ENCODE measurements at regions not wholly inside any gene's neighbourhood (a gene's known extent, or its start where the extent isn't known, plus 50 kb on each side); places are given as distances from the start of the nearest gene placed in this dataset.

DNA sequence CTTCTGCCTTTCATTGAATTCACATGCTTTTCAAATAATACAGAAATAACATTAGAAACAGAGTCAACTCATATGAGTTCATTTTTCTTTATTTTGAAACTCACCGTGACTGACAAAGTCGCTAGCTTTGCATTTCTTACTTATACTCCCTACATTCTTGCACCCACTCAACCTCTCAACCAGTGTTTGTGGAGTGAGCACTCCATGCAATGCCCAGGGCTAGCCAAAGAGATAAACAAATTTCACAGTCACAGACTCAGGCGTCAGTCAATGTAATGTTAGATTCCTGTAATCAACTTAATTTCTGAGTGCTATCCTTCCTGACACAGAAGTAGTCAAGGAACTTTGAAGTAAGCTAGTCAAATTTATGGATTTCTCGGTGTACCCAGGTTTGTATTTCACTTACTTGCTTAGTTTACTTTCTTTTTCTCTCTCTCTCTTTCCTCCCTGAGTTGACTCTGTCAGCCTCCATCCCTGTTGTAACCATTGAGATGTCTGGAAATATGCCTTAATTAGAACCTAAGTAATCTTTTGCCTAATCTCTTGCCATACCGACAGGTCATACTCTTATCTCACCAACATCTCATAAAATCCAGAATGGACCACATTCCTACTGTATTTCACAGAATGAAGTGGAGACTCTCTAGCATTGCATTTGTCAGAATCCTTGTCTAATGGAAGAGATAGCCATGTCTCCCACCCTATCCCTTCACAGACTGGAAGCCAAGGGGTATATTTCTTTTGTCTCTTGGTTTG, 413.0 kb downstream of the AEBP2 start:
- TF ChIP-seq, protein P1, sequence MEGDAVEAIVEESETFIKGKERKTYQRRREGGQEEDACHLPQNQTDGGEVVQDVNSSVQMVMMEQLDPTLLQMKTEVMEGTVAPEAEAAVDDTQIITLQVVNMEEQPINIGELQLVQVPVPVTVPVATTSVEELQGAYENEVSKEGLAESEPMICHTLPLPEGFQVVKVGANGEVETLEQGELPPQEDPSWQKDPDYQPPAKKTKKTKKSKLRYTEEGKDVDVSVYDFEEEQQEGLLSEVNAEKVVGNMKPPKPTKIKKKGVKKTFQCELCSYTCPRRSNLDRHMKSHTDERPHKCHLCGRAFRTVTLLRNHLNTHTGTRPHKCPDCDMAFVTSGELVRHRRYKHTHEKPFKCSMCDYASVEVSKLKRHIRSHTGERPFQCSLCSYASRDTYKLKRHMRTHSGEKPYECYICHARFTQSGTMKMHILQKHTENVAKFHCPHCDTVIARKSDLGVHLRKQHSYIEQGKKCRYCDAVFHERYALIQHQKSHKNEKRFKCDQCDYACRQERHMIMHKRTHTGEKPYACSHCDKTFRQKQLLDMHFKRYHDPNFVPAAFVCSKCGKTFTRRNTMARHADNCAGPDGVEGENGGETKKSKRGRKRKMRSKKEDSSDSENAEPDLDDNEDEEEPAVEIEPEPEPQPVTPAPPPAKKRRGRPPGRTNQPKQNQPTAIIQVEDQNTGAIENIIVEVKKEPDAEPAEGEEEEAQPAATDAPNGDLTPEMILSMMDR (IDR thresholded peaks at IDR 0.05), result no peak
- TF ChIP-seq POLR2A (IDR thresholded peaks at IDR 0.05) (no peak), POLR2AphosphoS5 (IDR thresholded peaks at IDR 0.05) (no peak), EP300 (IDR thresholded peaks at IDR 0.05) (no peak)

All from sigmoid colon (tissue), 4 donors.